HG03108 (cell line): ENCODE measurements at regions not wholly inside any gene's neighbourhood (a gene's known extent, or its start where the extent isn't known, plus 50 kb on each side); places are given as distances from the start of the nearest gene placed in this dataset.
"Not testable (repeated sequence)": the region's sequence is repeated elsewhere in the genome, so short reads cannot be mapped to it uniquely, and the experiment has no call there.

ENCODE experiments used
- ATAC-seq: cut with Tn5 transposase; IDR thresholded peaks from one replicate; pipeline ENCODE4 v1.9.1; 2021; ENCODE audit warnings: moderate library complexity; ENCODE audit not compliant: unreplicated experiment

- ATAC-seq = no peak
Measured at GRCh38 chr2:220704081-220704480, 868.0 kb downstream of the EPHA4 start.

DNA sequence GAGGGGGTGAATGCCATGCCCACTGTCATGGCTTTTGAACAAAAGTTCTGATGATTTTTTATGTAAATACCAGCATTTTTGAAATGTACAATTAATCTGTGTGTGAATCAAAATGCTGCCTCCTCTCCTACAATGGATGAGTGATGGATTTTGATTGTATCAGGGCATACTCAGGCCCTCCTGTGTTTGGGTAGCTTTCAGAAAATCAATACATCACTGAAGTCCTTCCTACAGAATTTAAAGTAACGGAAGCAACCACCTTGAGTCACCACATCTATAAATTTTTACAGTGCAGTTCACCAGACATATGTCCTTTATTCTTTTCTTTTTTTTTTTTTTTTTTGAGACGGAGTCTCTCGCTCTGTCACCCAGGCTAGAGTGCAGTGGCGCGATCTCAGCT lies 867.3 kb downstream of the EPHA4 start:
- no peak for ATAC-seq

DNA sequence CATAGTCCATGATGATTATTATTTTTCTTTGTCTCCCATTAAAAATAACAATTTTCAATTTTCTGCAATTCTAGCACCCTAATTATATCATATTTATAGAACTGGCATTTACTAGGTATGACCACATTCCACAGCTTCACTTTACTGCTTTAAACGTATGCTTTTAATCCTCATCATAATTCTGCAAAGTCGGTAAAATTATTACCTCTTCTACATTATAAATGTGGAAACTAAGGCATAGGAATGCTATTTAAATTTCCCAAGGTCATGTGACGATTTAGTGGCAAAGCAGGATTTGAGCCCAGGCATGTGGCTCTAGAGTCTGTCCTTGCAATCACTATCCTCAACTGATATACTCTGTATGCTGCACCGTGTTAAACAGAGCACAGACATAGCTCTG lies 866.4 kb downstream of the EPHA4 start:
- no peak for ATAC-seq

DNA sequence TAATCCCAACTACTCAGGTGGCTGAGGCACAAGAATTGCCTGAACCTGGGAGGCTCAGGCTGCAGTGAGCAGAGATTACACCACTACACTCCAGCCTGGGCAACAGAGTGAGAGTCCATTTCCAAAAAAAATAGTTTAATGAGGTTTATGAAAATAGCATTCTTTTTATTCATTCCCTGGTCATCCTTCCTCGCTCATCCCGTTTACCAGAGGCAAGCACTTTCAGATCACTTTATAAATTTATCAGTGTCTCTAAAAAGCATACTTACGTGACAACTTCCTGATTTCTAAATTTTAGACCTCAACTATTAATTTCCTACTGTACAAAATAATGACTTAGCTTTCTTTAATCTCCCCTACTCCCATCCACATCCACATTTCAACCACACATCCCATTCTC lies 864.8 kb downstream of the EPHA4 start:
- no peak for ATAC-seq

DNA sequence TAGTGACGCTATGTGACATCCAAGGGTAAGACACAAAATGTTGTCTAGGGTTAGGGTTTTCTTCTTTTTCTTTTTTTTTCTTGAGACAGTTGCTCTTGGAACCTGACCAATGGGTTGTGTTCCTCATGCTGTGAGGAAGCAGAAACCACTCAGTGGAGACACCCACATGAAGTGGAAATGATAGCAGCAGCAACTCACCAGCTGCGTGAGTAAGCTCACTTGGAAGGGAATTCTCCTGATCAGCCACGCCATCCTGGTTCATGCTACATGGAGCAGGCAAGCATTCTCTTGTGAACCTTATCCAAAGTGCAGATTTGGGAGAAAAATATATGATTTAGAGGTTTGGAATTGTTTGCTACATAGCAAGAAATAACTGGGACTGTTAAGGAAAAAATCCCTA lies 863.7 kb downstream of the EPHA4 start:
- no peak for ATAC-seq

- no peak for ATAC-seq
Measured at GRCh38 chr2:220717283-220717682, 854.8 kb downstream of the EPHA4 start.

- ATAC-seq = no peak
Measured at GRCh38 chr2:220736778-220737177, 835.3 kb downstream of the EPHA4 start.

GRCh38 chr2:220743203-220743602 lies 828.9 kb downstream of the EPHA4 start:
- ATAC-seq = no peak

- no peak for ATAC-seq
Measured at GRCh38 chr2:220744861-220745260, 827.2 kb downstream of the EPHA4 start.

DNA sequence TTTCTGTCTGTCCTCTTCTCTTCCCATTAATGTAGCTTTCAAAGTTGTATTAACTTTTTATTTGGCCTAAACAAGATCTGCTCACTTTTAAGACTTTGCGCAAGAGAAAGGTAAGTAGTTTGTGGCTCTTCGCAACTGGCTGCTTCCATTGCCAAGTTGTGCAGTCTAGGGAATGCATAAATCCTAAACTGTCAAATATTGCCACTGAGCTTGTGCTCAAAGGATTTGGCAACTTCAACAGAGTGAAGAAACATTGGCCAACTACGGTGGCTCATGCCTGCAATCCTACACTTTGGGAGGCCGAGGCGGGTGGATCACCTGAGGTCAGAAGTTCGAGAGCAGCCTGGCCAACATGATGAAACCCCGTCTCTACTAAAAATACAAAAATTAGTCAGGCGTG lies 826.4 kb downstream of the EPHA4 start:
- ATAC-seq = no peak

DNA sequence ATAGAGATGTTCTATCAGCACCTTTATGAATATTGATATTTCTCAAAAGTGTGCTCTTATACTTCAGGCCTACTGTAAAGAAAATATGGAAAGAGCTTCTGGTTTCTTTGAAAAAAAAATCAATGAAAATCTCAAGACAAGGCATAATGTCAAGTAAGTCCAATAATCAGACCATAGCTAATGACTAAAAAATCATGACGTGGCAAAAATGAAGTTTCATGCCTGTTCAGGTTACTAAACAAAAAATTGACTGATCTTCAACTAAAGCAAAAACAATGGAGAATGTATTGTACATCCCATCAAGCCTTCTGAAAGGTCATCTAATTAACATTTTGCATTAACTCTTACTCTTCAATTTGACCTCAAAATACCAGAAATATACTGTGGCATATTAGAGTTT lies 824.4 kb downstream of the EPHA4 start:
- no peak for ATAC-seq

GRCh38 chr2:220748875-220749479 lies 823.1 kb downstream of the EPHA4 start:
- ATAC-seq = no peak

GRCh38 chr2:220753486-220753885 lies 818.6 kb downstream of the EPHA4 start:
- ATAC-seq = no peak

DNA sequence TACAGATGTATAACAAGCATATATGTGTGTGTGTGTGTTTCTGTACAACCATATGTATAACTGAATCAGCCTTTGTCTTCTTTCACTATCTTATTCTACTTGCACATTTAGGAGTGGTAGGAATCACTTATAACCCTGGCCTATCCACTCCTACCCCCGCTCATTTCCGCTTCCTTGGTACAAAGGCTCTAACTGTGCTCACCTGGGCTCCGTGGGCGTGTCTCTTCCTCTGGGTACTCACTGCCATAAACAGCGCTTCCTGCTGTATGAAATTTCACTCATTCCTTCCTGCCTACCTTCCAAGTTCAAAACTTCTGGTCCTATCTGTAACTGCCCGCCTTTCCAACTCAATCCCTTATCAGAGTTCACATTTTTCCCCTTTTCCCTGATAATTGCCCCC lies 815.5 kb downstream of the EPHA4 start:
- ATAC-seq = no peak

DNA sequence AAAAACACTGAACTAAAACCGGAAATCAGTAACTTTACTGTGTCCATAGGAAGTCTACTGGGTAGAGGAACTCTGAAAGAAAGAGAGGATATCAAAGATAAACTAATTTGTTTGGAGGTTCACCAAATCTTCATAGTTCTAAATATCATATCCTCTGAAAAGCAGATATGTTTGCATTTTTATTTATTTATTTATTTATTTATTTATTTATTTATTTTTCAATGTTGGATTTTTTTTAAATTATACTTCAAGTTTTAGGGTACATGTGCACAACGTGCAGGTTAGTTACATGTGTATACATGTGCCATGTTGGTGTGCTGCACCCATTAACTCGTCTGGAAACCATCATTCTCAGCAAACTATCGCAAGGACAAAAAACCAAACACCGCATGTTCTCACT lies 813.7 kb downstream of the EPHA4 start:
- ATAC-seq = not testable (repeated sequence)

- ATAC-seq = no peak
Measured at GRCh38 chr2:220764171-220764570, 807.9 kb downstream of the EPHA4 start.

- no peak for ATAC-seq
Measured at GRCh38 chr2:220767591-220768255, 804.4 kb downstream of the EPHA4 start.

DNA sequence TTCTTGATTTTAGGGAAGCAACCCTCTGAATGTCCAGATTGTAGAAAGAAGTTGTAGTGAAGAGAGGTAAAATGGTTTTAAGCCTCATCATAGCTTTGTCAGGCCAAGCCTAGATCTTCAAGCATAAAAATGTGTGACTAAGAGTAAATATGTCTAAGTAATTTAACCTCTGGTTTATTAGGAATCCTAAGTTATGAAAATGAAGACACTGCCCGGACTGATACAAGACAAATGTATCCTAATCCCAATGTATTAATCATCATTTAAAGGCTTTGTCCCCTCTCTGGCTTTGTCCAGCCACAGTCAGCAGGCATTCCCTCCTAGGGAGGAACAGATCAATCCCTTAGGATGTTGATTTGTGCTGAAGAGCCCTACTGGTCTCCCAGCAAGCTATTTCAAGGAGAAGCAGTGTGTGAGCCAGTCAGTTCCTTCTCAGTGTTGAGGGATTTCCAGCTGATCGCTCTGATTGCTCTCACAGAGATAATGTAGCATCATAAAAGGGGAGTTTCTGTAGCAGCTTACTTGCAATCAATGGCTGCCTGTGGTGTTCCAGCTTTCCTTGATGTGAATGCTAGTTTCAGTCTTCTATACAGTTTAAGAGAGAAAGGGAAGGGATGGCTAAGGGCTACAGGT lies 796.1 kb downstream of the EPHA4 start:
- no peak for ATAC-seq

DNA sequence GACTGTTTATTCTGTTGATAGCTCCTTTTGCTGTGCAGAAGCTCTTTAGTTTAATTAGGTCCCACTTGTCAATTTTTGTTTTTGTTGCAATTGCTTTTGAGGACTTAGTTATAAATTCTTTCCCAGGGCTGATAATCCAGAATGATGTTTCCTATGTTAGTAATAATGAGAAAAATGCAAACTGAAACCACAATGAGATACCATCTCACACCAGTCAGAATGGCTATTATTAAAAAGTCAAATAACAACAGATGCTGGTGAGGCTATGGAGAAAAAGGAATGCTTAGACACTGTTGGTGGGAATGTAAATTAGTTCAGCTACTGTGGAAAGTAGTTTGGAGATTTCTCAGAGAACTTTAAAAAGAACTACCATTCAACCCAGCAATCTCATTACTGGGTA lies 793.0 kb downstream of the EPHA4 start:
- ATAC-seq = not testable (repeated sequence)

- ATAC-seq = no peak
Measured at GRCh38 chr2:220779511-220779910, 792.6 kb downstream of the EPHA4 start.

GRCh38 chr2:220779931-220780330 lies 792.2 kb downstream of the EPHA4 start:
- ATAC-seq = no peak

- no peak for ATAC-seq
Measured at GRCh38 chr2:220781622-220782241, 790.4 kb downstream of the EPHA4 start.
